ENCODE measurements at regions not wholly inside any gene's neighbourhood (a gene's known extent, or its start where the extent isn't known, plus 50 kb on each side); places are given as distances from the start of the nearest gene placed in this dataset.

DNA sequence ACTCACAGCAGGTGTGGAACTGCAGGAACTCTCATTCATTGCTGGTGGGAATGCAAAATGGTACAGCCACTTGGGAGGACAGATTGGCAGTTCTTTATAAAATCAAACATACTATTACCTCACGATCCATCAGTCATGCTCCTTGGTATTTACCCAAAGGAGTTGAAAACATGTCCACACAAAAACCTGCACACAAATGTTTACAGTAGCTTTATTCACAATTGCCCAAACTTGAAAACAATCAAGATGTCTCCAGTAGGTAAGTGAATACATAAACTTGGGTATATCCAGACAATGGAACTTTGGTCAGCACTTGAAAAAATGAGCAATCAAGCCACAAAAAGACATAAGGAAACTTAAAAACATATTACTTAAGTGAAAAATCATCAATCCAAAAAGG is 215.5 kb downstream of the IRX1 start:
- H3K27me3 ChIP-seq (ENCODE audit: insufficient read depth, low read length) = no peaks in the 10 kb centered on the region
- H3K36me3 ChIP-seq (ENCODE audit: insufficient read depth, low read length) = no peaks in the 10 kb centered on the region
- H2AFZ ChIP-seq (ENCODE audit: low read length, unreplicated experiment) = no peak overlapping the region
- no peak overlapping the region for H3K27ac ChIP-seq (ENCODE audit: low read depth, low read length)
- H3K79me2 ChIP-seq (ENCODE audit: control insufficient read depth, insufficient read depth, low read length, unreplicated experiment) = no peaks in the 10 kb centered on the region
- no peaks in the 10 kb centered on the region for H3K4me1 ChIP-seq (ENCODE audit: control insufficient read depth, insufficient read depth, low read length, unreplicated experiment)
- no peak overlapping the region for H3K4me3 ChIP-seq (ENCODE audit: low read depth, low read length)

DNA sequence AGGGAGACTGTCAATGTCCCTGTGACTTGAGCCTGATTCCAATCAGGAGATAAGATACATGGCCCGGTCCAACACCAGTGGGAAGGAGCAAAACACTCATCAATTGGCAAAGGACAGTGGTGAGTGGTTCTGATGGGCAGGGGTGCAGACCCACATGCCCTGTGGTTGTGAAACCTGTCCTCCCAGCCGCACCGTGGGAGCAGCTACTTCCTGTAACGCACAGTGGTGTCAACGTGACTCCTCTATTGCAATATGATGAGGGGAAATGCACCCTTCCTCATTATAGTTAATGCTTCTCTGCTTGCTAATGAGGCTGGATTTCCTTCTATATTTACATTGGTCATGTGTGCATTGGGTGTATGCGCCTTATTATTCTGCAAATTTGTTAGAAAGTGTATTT is 223.0 kb downstream of the IRX1 start:
- no peaks in the 10 kb centered on the region for H3K79me2 ChIP-seq (ENCODE audit: control insufficient read depth, insufficient read depth, low read length, unreplicated experiment)
- no peak overlapping the region for H3K27ac ChIP-seq (ENCODE audit: low read depth, low read length)
- no peaks in the 10 kb centered on the region for H3K4me1 ChIP-seq (ENCODE audit: control insufficient read depth, insufficient read depth, low read length, unreplicated experiment)
- no peaks in the 10 kb centered on the region for H3K36me3 ChIP-seq (ENCODE audit: insufficient read depth, low read length)
- H2AFZ ChIP-seq (ENCODE audit: low read length, unreplicated experiment) = no peak overlapping the region
- H3K4me3 ChIP-seq (ENCODE audit: low read depth, low read length) = no peak overlapping the region
- H3K27me3 ChIP-seq (ENCODE audit: insufficient read depth, low read length) = no peaks in the 10 kb centered on the region

DNA sequence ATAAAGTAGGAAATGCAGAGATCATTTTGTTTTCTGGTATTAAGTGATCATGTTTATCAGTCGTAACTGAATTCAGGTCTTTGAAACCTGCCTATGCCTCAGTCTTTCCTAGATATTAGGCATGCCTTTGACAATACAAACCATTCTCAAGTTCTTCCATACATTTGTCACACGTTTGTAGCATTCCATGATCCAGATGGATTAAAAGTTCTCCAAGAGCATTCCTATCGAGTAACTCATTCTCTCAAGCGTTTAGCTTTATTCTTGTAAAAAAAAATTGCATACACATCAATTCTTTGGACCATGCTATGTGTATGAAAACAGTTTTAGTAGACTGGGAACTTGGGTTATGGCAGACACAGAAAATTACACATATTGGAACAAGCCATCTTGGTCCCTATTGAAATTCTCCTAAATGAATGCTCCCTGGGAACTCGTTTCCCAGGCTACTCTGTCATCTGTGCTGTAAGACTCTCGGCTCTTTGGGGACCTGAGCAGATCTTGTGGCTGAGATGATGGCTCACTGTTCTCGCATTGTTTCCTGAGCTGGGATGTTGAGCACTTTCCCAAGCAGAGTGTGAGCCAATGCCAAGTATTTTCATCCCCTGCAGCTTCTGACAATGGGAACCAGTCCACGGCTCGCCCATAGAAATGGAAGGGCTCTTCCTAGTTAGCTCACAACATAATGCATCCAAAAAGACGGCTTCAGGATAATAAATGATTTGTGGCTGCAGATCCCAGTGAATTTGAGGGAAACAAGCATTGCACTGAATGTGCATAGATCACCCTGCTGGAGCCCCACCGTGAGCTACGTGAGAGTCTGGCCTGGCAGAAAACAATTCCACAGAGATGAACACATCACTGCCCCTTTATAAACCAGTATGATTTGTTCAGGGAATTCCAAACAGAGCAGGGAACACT is 230.2 kb downstream of the IRX1 start:
- no peak overlapping the region for H2AFZ ChIP-seq (ENCODE audit: low read length, unreplicated experiment)

DNA sequence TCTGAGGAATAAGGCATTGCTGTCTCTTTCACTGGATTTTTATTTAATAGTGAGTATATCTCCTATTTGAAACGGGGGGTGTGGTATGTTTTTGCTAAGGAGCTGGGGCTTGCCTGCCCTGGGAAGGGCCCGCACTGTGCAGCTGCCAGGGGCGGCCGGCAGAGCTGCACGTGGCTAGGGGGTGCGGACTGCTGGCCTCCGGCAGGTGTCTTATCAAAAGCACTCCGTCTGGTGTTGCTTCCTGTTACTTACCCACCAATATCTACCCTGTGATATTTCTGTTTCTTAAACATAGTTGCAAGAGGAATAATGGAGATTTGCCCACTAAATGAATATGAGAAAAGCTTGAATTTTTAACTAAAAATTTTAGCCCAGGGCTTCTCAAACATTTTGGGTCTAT is 232.0 kb downstream of the IRX1 start:
- Histone ChIP-seq H3K4me3 (ENCODE audit: low read depth, low read length) (no peak overlapping the region), H3K27me3 (ENCODE audit: insufficient read depth, low read length) (no peaks in the 10 kb centered on the region), H2AFZ (ENCODE audit: low read length, unreplicated experiment) (no peak overlapping the region), H3K79me2 (ENCODE audit: control insufficient read depth, insufficient read depth, low read length, unreplicated experiment) (no peaks in the 10 kb centered on the region), H3K27ac (ENCODE audit: low read depth, low read length) (no peak overlapping the region), H3K36me3 (ENCODE audit: insufficient read depth, low read length) (no peaks in the 10 kb centered on the region), H3K4me1 (ENCODE audit: control insufficient read depth, insufficient read depth, low read length, unreplicated experiment) (no peaks in the 10 kb centered on the region)

More for the DNA sequence above, 230.2 kb downstream of the IRX1 start:
- Histone ChIP-seq H3K4me3 (ENCODE audit: low read depth, low read length) (no peak overlapping the region), H3K4me1 (ENCODE audit: control insufficient read depth, insufficient read depth, low read length, unreplicated experiment) (no peaks in the 10 kb centered on the region), H3K27ac (ENCODE audit: low read depth, low read length) (no peak overlapping the region), H3K27me3 (ENCODE audit: insufficient read depth, low read length) (no peaks in the 10 kb centered on the region), H3K79me2 (ENCODE audit: control insufficient read depth, insufficient read depth, low read length, unreplicated experiment) (no peaks in the 10 kb centered on the region), H3K36me3 (ENCODE audit: insufficient read depth, low read length) (no peaks in the 10 kb centered on the region)

DNA sequence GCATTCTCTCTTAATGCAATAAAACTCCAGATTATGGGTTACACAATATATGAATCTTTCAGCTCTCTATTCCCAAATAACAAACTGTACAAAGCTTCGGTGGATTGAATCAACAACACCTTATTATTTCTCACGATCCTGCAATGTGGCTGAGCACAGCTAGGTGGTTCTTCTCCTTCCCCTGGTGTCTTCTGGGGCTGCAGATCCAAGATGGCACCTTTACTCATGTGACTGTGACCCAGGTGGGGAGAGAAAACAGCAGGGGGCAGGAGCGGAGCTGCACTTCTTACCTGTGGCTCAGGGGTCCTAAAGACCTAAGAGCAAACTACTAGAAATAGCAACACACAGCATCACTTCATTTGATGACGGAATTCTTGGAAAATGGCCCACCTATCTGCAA is 233.1 kb downstream of the IRX1 start:
- H2AFZ ChIP-seq (ENCODE audit: low read length, unreplicated experiment) = no peak overlapping the region
- no peaks in the 10 kb centered on the region for H3K79me2 ChIP-seq (ENCODE audit: control insufficient read depth, insufficient read depth, low read length, unreplicated experiment)

DNA sequence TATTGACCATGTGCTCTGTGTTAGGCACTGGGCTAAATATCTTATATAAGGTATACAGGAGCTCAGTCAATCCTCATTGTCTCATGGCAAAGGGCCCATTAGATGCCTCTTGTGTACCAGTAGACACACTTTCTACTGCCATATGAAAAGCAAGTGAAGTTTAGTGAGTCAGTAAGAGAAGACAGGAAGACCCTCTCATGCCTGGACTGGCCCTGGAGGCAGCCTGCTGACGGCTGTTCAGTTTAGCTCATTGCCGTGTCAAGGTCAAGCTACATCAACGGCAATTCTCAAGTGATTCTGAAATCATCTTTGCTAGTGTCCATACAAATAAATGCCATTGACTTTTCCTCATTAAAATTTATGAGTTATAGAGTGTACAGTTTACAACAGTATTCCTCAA is 237.9 kb downstream of the IRX1 start:
- Histone ChIP-seq H3K4me1 (ENCODE audit: control insufficient read depth, insufficient read depth, low read length, unreplicated experiment) (no peaks in the 10 kb centered on the region), H3K27ac (ENCODE audit: low read depth, low read length) (no peak overlapping the region), H2AFZ (ENCODE audit: low read length, unreplicated experiment) (no peak overlapping the region), H3K79me2 (ENCODE audit: control insufficient read depth, insufficient read depth, low read length, unreplicated experiment) (no peaks in the 10 kb centered on the region), H3K4me3 (ENCODE audit: low read depth, low read length) (no peak overlapping the region), H3K27me3 (ENCODE audit: insufficient read depth, low read length) (no peaks in the 10 kb centered on the region), H3K36me3 (ENCODE audit: insufficient read depth, low read length) (no peaks in the 10 kb centered on the region)

More for the DNA sequence above, 233.1 kb downstream of the IRX1 start:
- Histone ChIP-seq H3K27me3 (ENCODE audit: insufficient read depth, low read length) (no peaks in the 10 kb centered on the region), H3K4me1 (ENCODE audit: control insufficient read depth, insufficient read depth, low read length, unreplicated experiment) (no peaks in the 10 kb centered on the region), H3K4me3 (ENCODE audit: low read depth, low read length) (no peak overlapping the region), H3K36me3 (ENCODE audit: insufficient read depth, low read length) (no peaks in the 10 kb centered on the region), H3K27ac (ENCODE audit: low read depth, low read length) (no peak overlapping the region)

- H3K4me3 ChIP-seq (ENCODE audit: low read depth, low read length) = no peak overlapping the region
- no peak overlapping the region for H2AFZ ChIP-seq (ENCODE audit: low read length, unreplicated experiment)
- H3K36me3 ChIP-seq (ENCODE audit: insufficient read depth, low read length) = no peaks in the 10 kb centered on the region
- no peaks in the 10 kb centered on the region for H3K79me2 ChIP-seq (ENCODE audit: control insufficient read depth, insufficient read depth, low read length, unreplicated experiment)
- no peaks in the 10 kb centered on the region for H3K4me1 ChIP-seq (ENCODE audit: control insufficient read depth, insufficient read depth, low read length, unreplicated experiment)
- no peaks in the 10 kb centered on the region for H3K27me3 ChIP-seq (ENCODE audit: insufficient read depth, low read length)
- no peak overlapping the region for H3K27ac ChIP-seq (ENCODE audit: low read depth, low read length)
Measured at GRCh38 chr5:3835811-3836210, 240.2 kb downstream of the IRX1 start.

- H3K4me1 ChIP-seq (ENCODE audit: control insufficient read depth, insufficient read depth, low read length, unreplicated experiment) = no peaks in the 10 kb centered on the region
- H3K27ac ChIP-seq (ENCODE audit: low read depth, low read length) = no peak overlapping the region
- H3K79me2 ChIP-seq (ENCODE audit: control insufficient read depth, insufficient read depth, low read length, unreplicated experiment) = no peaks in the 10 kb centered on the region
- no peaks in the 10 kb centered on the region for H3K27me3 ChIP-seq (ENCODE audit: insufficient read depth, low read length)
- no peak overlapping the region for H2AFZ ChIP-seq (ENCODE audit: low read length, unreplicated experiment)
- no peaks in the 10 kb centered on the region for H3K36me3 ChIP-seq (ENCODE audit: insufficient read depth, low read length)
- H3K4me3 ChIP-seq (ENCODE audit: low read depth, low read length) = no peak overlapping the region
Measured at GRCh38 chr5:3836528-3836927, 240.9 kb downstream of the IRX1 start.

DNA sequence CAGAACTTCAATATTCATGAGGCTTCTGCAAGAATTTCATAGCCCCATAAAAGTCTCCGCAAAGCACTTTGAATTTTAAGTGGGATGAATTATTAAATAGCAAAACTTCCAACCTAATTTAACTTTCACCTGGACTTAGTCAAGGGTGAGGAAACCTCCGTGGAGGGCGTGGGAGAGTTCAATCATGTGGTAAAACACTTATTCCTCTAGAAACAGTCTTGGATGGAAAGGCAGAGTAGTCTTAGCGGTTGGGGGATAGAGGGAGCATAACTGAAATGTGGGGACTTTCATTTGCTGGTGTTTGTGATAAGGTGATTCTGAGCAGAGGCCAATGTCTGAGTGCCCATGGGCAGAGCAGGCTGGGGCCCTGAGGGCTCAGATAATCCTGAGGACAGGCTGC is 241.9 kb downstream of the IRX1 start:
- no peaks in the 10 kb centered on the region for H3K27me3 ChIP-seq (ENCODE audit: insufficient read depth, low read length)
- H3K36me3 ChIP-seq (ENCODE audit: insufficient read depth, low read length) = no peaks in the 10 kb centered on the region
- H3K4me1 ChIP-seq (ENCODE audit: control insufficient read depth, insufficient read depth, low read length, unreplicated experiment) = no peaks in the 10 kb centered on the region
- no peak overlapping the region for H2AFZ ChIP-seq (ENCODE audit: low read length, unreplicated experiment)
- H3K4me3 ChIP-seq (ENCODE audit: low read depth, low read length) = no peak overlapping the region
- no peak overlapping the region for H3K27ac ChIP-seq (ENCODE audit: low read depth, low read length)
- H3K79me2 ChIP-seq (ENCODE audit: control insufficient read depth, insufficient read depth, low read length, unreplicated experiment) = no peaks in the 10 kb centered on the region

- Histone ChIP-seq H3K4me3 (ENCODE audit: low read depth, low read length) (no peak overlapping the region), H3K79me2 (ENCODE audit: control insufficient read depth, insufficient read depth, low read length, unreplicated experiment) (no peaks in the 10 kb centered on the region), H3K27ac (ENCODE audit: low read depth, low read length) (no peak overlapping the region)
Measured at GRCh38 chr5:3839151-3839550, 243.5 kb downstream of the IRX1 start.

GRCh38 chr5:3842591-3842990 is 247.0 kb downstream of the IRX1 start:
- Histone ChIP-seq H3K4me1 (ENCODE audit: control insufficient read depth, insufficient read depth, low read length, unreplicated experiment) (no peaks in the 10 kb centered on the region), H3K27ac (ENCODE audit: low read depth, low read length) (no peak overlapping the region), H3K27me3 (ENCODE audit: insufficient read depth, low read length) (no peaks in the 10 kb centered on the region), H3K36me3 (ENCODE audit: insufficient read depth, low read length) (no peaks in the 10 kb centered on the region), H2AFZ (ENCODE audit: low read length, unreplicated experiment) (no peak overlapping the region), H3K79me2 (ENCODE audit: control insufficient read depth, insufficient read depth, low read length, unreplicated experiment) (no peaks in the 10 kb centered on the region), H3K4me3 (ENCODE audit: low read depth, low read length) (no peak overlapping the region)

More at GRCh38 chr5:3839151-3839550, 243.5 kb downstream of the IRX1 start:
- H3K36me3 ChIP-seq (ENCODE audit: insufficient read depth, low read length) = no peaks in the 10 kb centered on the region
- H3K27me3 ChIP-seq (ENCODE audit: insufficient read depth, low read length) = no peaks in the 10 kb centered on the region
- H3K4me1 ChIP-seq (ENCODE audit: control insufficient read depth, insufficient read depth, low read length, unreplicated experiment) = no peaks in the 10 kb centered on the region
- no peak overlapping the region for H2AFZ ChIP-seq (ENCODE audit: low read length, unreplicated experiment)

Measured in ACC112 (cell line).